ENCODE measurements at regions not wholly inside any gene's neighbourhood (a gene's known extent, or its start where the extent isn't known, plus 50 kb on each side); places are given as distances from the start of the nearest gene placed in this dataset.

- no peak for DNase-seq
Measured at GRCh38 chr1:229762891-229763290, 136.8 kb downstream of the URB2 start.

GRCh38 chr1:229768232-229768631, 142.2 kb downstream of the URB2 start:
- peak; percentile 65 for DNase-seq

GRCh38 chr1:229769006-229769405, 143.0 kb downstream of the URB2 start:
- DNase-seq = peak; percentile 70

- no peak for DNase-seq
Measured at GRCh38 chr1:229769809-229770208, 143.8 kb downstream of the URB2 start.

- peak; percentile 19 for DNase-seq
Measured at GRCh38 chr1:229778794-229779193, 152.7 kb downstream of the URB2 start.

- peak; percentile 50 for DNase-seq
Measured at GRCh38 chr1:229781453-229781852, 155.4 kb downstream of the URB2 start.

GRCh38 chr1:229782469-229782868, 156.4 kb downstream of the URB2 start:
- DNase-seq = no peak

GRCh38 chr1:229784834-229785233, 158.8 kb downstream of the URB2 start:
- no peak for DNase-seq

GRCh38 chr1:229786974-229787610, 161.0 kb downstream of the URB2 start:
- DNase-seq = no peak

GRCh38 chr1:229788004-229788403, 162.0 kb downstream of the URB2 start:
- DNase-seq = no peak

- no peak for DNase-seq
Measured at GRCh38 chr1:229792012-229792975, 166.2 kb downstream of the URB2 start.

GRCh38 chr1:229793488-229793887, 167.4 kb downstream of the URB2 start:
- no peak for DNase-seq

- no peak for DNase-seq
Measured at GRCh38 chr1:229798558-229798957, 172.5 kb downstream of the URB2 start.

- peak; percentile 64 for DNase-seq
Measured at GRCh38 chr1:229803626-229804217, 177.7 kb downstream of the URB2 start.

GRCh38 chr1:229808272-229808671, 182.2 kb downstream of the URB2 start:
- DNase-seq = no peak

GRCh38 chr1:229810140-229810539, 184.1 kb downstream of the URB2 start:
- no peak for DNase-seq

- no peak for DNase-seq
Measured at GRCh38 chr1:229810961-229811360, 184.9 kb downstream of the URB2 start.

- DNase-seq = no peak
Measured at GRCh38 chr1:229812148-229812547, 186.1 kb downstream of the URB2 start.

GRCh38 chr1:229812693-229813092, 186.6 kb downstream of the URB2 start:
- no peak for DNase-seq

GRCh38 chr1:229815076-229815475, 189.0 kb downstream of the URB2 start:
- no peak for DNase-seq

- DNase-seq = no peak
Measured at GRCh38 chr1:229815961-229816360, 189.9 kb downstream of the URB2 start.

GRCh38 chr1:229817936-229818335, 191.9 kb downstream of the URB2 start:
- no peak for DNase-seq

- no peak for DNase-seq
Measured at GRCh38 chr1:229819091-229819490, 193.0 kb downstream of the URB2 start.

- DNase-seq = no peak
Measured at GRCh38 chr1:229822026-229822425, 196.0 kb downstream of the URB2 start.
